Panc1 (cell line): ENCODE measurements at regions not wholly inside any gene's neighbourhood (a gene's known extent, or its start where the extent isn't known, plus 50 kb on each side); places are given as distances from the start of the nearest gene placed in this dataset.

ENCODE experiments used
- ATAC-seq: fragments of 200-7000 bp; cut with Tn5 transposase; 2 replicates; pipeline ENCODE4 v1.9.1; 2020; ENCODE audit warnings: mild to moderate bottlenecking, moderate library complexity
- BruUV-seq: library from RNA; stranded (reverse); fragments of 400-500 nt; replicated peaks from 2 replicates; lab custom pipeline; 2021; lab: Mats Ljungman, UMichigan
- CTCF ChIA-PET: fragments of 300-600 bp; sonication (Branson Sonifier 250); formaldehyde crosslinking; loops from one replicate; lab custom pipeline; 2022; ENCODE audit warnings: antibody characterized with exemption; lab: Charles Lee
- POLR2A ChIA-PET: fragments of 300-600 bp; sonication (Branson Sonifier 250); formaldehyde crosslinking; loops from one replicate; lab custom pipeline; 2022; ENCODE audit warnings: antibody characterized with exemption; lab: Charles Lee
- DNase-seq: peaks from one replicate; pipeline ENCODE4 v3.0.0-alpha.2; 2010; ENCODE audit warnings: low read depth, low spot score
- H3K27ac ChIP-seq: 2 replicates; pipeline ENCODE4 v1.5.1; 2011; ENCODE audit warnings: mild to moderate bottlenecking, low read length, inconsistent platforms
- H3K27me3 ChIP-seq: fragments of 200-500 bp; sonication (Bioruptor generic); 2 replicates; pipeline ENCODE4 v1.6.0; 2014; ENCODE audit warnings: low read length, inconsistent platforms; ENCODE audit not compliant: control insufficient read depth, insufficient read depth
- H3K36me3 ChIP-seq: fragments of 200-500 bp; sonication (Bioruptor generic); 2 replicates; pipeline ENCODE4 v1.5.1; 2014; ENCODE audit warnings: inconsistent platforms, mild to moderate bottlenecking, low read length, moderate library complexity; ENCODE audit not compliant: control insufficient read depth, insufficient read depth
- H3K4me1 ChIP-seq: 2 replicates; pipeline ENCODE4 v1.5.1; 2011; ENCODE audit warnings: inconsistent platforms, mild to moderate bottlenecking, low read length, moderate library complexity; ENCODE audit not compliant: control insufficient read depth, insufficient read depth
- H3K4me3 ChIP-seq, 2 experiments: 2 replicates each; pipeline ENCODE4 v1.5.1; 2011 to 2012; ENCODE audit warnings: low read depth in 2 of 2, low read length in 2 of 2, mild to moderate bottlenecking in 2 of 2, inconsistent platforms in 1 of 2, moderate library complexity in 1 of 2
- H3K9me3 ChIP-seq: fragments of 200-500 bp; sonication (Bioruptor generic); 2 replicates; pipeline ENCODE4 v1.5.1; 2014; ENCODE audit warnings: low read depth, mild to moderate bottlenecking, inconsistent platforms, low read length, moderate library complexity; ENCODE audit not compliant: control insufficient read depth, insufficient read depth
- POLR2AphosphoS5 ChIP-seq: IDR thresholded peaks from 2 replicates; pipeline ENCODE4 v1.6.1; 2012; ENCODE audit warnings: mild to moderate bottlenecking, low read depth, low read length, moderate library complexity
- SIN3A ChIP-seq: IDR thresholded peaks from 2 replicates; pipeline ENCODE4 v1.6.1; 2012; ENCODE audit warnings: low read depth, mild to moderate bottlenecking, low read length, moderate library complexity, borderline replicate concordance; ENCODE audit not compliant: insufficient read depth
- TCF7L2 ChIP-seq: IDR thresholded peaks from 2 replicates; pipeline ENCODE4 v1.6.1; 2011; ENCODE audit warnings: mild to moderate bottlenecking, low read depth, low read length, inconsistent platforms
- in situ Hi-C: cut with HindIII; loops from 2 replicates; pipeline ENCODE4 v1.10.0; 2016; ENCODE audit warnings: low sequenced_read_pairs, low pct_unique_long_range_greater_than_20kb
- intact Hi-C: fragments of 100-400 bp; cut with micrococcal nuclease; formaldehyde crosslinking; loops from one replicate; pipeline ENCODE4 v1.10.0; 2022; ENCODE audit not compliant: unreplicated experiment
- TF ChIP-seq, protein P1 (sequence below), 2 experiments: IDR thresholded peaks; 2 replicates each; pipeline ENCODE4 v1.6.1; 2011 to 2012; ENCODE audit warnings: low read depth in 2 of 2, control low read depth in 1 of 2, low read length in 1 of 2, mild to moderate bottlenecking in 1 of 2, moderate library complexity in 1 of 2; ENCODE audit not compliant: insufficient read depth in 1 of 2
- TF ChIP-seq, protein P2 (sequence below): fragments of 450-650 bp; IDR thresholded peaks from 2 replicates; pipeline ENCODE4 v1.5.1; 2017; ENCODE audit warnings: mild to moderate bottlenecking

DNA sequence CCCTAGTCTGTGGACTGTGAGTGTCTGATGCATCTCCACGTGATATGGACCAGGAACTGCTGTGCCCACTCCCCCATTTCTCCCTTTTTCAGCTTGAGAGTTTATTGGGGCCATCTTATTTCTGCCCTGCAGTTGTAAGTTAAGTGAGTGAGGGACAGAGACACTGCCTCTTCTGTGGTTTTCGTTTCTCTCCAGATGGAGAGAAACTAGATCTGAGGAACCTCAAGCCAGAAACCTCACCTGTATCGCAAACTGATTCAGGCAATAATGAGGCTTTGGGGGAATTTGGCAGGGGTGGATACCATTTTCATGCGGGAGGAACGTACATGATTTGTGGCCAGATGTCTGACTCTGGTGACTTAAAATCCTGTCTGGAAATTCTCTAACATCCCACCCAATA is 641.7 kb downstream of the TNS3 start:
- no peak for TF ChIP-seq POLR2AphosphoS5
- no peak for TF ChIP-seq SIN3A
- TF ChIP-seq, protein P1, sequence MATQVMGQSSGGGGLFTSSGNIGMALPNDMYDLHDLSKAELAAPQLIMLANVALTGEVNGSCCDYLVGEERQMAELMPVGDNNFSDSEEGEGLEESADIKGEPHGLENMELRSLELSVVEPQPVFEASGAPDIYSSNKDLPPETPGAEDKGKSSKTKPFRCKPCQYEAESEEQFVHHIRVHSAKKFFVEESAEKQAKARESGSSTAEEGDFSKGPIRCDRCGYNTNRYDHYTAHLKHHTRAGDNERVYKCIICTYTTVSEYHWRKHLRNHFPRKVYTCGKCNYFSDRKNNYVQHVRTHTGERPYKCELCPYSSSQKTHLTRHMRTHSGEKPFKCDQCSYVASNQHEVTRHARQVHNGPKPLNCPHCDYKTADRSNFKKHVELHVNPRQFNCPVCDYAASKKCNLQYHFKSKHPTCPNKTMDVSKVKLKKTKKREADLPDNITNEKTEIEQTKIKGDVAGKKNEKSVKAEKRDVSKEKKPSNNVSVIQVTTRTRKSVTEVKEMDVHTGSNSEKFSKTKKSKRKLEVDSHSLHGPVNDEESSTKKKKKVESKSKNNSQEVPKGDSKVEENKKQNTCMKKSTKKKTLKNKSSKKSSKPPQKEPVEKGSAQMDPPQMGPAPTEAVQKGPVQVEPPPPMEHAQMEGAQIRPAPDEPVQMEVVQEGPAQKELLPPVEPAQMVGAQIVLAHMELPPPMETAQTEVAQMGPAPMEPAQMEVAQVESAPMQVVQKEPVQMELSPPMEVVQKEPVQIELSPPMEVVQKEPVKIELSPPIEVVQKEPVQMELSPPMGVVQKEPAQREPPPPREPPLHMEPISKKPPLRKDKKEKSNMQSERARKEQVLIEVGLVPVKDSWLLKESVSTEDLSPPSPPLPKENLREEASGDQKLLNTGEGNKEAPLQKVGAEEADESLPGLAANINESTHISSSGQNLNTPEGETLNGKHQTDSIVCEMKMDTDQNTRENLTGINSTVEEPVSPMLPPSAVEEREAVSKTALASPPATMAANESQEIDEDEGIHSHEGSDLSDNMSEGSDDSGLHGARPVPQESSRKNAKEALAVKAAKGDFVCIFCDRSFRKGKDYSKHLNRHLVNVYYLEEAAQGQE (IDR thresholded peaks at IDR 0.05; ENCODE audit: insufficient read depth in 1 of 2, low read depth in 2 of 2, low read length in 1 of 2) = no peak
- TF ChIP-seq TCF7L2 = no peak
- TF ChIP-seq, protein P2, sequence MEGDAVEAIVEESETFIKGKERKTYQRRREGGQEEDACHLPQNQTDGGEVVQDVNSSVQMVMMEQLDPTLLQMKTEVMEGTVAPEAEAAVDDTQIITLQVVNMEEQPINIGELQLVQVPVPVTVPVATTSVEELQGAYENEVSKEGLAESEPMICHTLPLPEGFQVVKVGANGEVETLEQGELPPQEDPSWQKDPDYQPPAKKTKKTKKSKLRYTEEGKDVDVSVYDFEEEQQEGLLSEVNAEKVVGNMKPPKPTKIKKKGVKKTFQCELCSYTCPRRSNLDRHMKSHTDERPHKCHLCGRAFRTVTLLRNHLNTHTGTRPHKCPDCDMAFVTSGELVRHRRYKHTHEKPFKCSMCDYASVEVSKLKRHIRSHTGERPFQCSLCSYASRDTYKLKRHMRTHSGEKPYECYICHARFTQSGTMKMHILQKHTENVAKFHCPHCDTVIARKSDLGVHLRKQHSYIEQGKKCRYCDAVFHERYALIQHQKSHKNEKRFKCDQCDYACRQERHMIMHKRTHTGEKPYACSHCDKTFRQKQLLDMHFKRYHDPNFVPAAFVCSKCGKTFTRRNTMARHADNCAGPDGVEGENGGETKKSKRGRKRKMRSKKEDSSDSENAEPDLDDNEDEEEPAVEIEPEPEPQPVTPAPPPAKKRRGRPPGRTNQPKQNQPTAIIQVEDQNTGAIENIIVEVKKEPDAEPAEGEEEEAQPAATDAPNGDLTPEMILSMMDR = no peak
- in situ Hi-C loops = no loop called here
- no peaks in the 10 kb centered on the region for H3K9me3 ChIP-seq
- intact Hi-C loops = no loop called here
- H3K27me3 ChIP-seq = no peaks in the 10 kb centered on the region
- H3K27ac ChIP-seq = no peak overlapping the region
- ChIA-PET POLR2A (no interaction called here), CTCF (no interaction called here)
- no peaks in the 10 kb centered on the region for H3K36me3 ChIP-seq
- ATAC-seq (no peak), DNase-seq (no peak)
- BruUV-seq = no TSS peak
- H3K4me1 ChIP-seq = no peaks in the 10 kb centered on the region
- no peak overlapping the region for H3K4me3 ChIP-seq

DNA sequence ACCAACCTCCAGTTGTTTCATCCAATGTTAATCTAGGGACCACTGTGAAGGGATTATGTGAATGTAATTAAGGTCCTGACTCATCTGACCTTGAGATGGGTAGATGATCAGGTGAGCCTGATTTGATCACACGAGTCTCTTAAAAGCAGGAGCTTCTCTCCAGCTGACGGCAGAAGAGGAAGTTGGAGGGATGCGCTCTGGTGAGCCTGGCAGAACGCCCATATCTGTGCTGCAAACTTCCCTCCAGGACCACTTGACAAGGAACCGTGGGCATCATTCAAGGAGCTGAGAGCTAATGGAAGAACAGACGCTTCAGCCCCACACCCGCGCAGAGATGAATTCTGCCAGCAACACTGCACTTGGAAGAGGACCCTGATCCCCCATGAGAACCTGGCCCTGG is 642.4 kb downstream of the TNS3 start:
- H3K9me3 ChIP-seq = no peaks in the 10 kb centered on the region
- no peak overlapping the region for H3K4me3 ChIP-seq
- H3K27me3 ChIP-seq = no peaks in the 10 kb centered on the region
- ATAC-seq (no peak), DNase-seq (no peak)
- H3K4me1 ChIP-seq = no peaks in the 10 kb centered on the region
- no peak overlapping the region for H3K27ac ChIP-seq
- intact Hi-C loops (no loop called here), in situ Hi-C loops (no loop called here)
- no peaks in the 10 kb centered on the region for H3K36me3 ChIP-seq
- BruUV-seq = no TSS peak
- ChIA-PET POLR2A (no interaction called here), CTCF (no interaction called here)
- no peak for TF ChIP-seq POLR2AphosphoS5
- no peak for TF ChIP-seq SIN3A
- TF ChIP-seq TCF7L2 = no peak
- TF ChIP-seq, protein P1 (IDR thresholded peaks at IDR 0.05; ENCODE audit: insufficient read depth in 1 of 2, low read depth in 2 of 2, low read length in 1 of 2) = no peak
- TF ChIP-seq, protein P2 = no peak
